ENCODE measurements at regions not wholly inside any gene's neighbourhood (a gene's known extent, or its start where the extent isn't known, plus 50 kb on each side); places are given as distances from the start of the nearest gene placed in this dataset.

GRCh38 chr13:24106429-24106828 lies 54.1 kb upstream of the SPATA13 start:
- no peak overlapping the region for H3K4me3 ChIP-seq (ENCODE audit: low read depth, low read length)
- peaks cover 3% of the 10 kb centered on the region; the same call in 1 of the 2 replicates for H3K27me3 ChIP-seq
- no peak for TF ChIP-seq CTCF (IDR thresholded peaks at IDR 0.05; ENCODE audit: low read depth, low read length)
- no peaks in the 10 kb centered on the region for H3K9me3 ChIP-seq
- no peak for DNase-seq
- no peaks in the 10 kb centered on the region for H3K4me1 ChIP-seq
- no peaks in the 10 kb centered on the region for H3K36me3 ChIP-seq

DNA sequence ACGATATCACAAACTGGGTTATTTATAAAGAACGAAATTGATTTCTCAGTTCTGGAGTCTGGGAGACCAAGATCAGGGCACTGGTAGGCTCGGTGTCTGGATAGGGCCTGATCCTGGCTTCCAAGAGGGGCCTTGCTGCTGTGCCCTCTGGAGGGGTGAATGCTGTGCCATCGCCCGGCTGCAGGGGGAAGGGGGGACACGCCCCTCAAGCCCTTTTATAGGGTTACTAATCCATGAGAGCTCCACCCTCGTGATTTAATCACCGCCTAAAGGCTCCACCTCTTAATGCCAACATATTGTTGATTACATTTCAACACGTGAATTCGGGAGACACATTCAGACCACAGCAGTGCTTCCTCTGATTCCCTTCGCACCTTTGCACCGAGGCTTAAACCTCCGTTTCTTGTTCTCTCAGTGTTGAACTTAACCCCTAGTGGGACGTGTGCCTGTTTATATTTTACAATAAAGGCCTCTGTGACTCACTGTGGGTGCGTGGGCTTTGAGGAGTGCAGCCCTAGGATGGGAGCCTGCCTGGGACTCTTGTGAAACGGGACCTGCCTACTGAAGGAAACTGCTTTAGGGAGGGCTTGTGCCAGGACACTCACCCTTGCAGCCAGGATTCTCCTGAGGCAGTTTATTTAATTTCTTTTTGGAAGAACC lies 52.4 kb upstream of the SPATA13 start:
- H3K4me3 ChIP-seq (ENCODE audit: low read depth, low read length), result no peak overlapping the region
- no peak for TF ChIP-seq CTCF (IDR thresholded peaks at IDR 0.05; ENCODE audit: low read depth, low read length)
- no peak for DNase-seq
- no peaks in the 10 kb centered on the region for H3K4me1 ChIP-seq
- no peaks in the 10 kb centered on the region for H3K36me3 ChIP-seq
- no peaks in the 10 kb centered on the region for H3K9me3 ChIP-seq
- H3K27me3 ChIP-seq, result peaks cover 3% of the 10 kb centered on the region; the same call in 1 of the 2 replicates

DNA sequence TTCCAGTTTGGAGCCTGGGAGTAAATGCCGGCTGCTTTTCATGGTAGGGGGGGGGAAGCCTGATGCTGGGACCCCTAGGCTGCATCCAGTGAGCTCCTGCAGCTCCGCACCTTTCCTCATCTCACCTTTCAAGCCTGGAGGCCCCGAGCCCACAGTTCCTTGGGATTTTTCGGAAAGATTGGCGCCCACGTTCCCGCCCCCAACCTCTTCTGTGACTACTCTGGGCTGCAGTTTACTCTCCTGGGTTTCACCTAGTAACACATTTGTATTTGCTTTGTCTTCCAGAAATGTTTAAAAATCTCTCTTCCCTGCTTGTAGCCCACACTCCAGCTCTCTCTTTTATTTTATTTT lies 51.9 kb upstream of the SPATA13 start:
- no peaks in the 10 kb centered on the region for H3K9me3 ChIP-seq
- DNase-seq, result no peak

GRCh38 chr13:24110011-24110410 lies 50.5 kb upstream of the SPATA13 start:
- Histone ChIP-seq H3K4me3 (ENCODE audit: low read depth, low read length) (no peak overlapping the region), H3K27me3 (no peaks in the 10 kb centered on the region)

More for the DNA sequence above, 51.9 kb upstream of the SPATA13 start:
- Histone ChIP-seq H3K4me3 (ENCODE audit: low read depth, low read length) (no peak overlapping the region), H3K27me3 (peaks cover 3% of the 10 kb centered on the region; the same call in 1 of the 2 replicates), H3K36me3 (no peaks in the 10 kb centered on the region), H3K4me1 (no peaks in the 10 kb centered on the region)
- no peak for TF ChIP-seq CTCF (IDR thresholded peaks at IDR 0.05; ENCODE audit: low read depth, low read length)

More at GRCh38 chr13:24110011-24110410, 50.5 kb upstream of the SPATA13 start:
- no peaks in the 10 kb centered on the region for H3K9me3 ChIP-seq
- no peak for TF ChIP-seq CTCF (IDR thresholded peaks at IDR 0.05; ENCODE audit: low read depth, low read length)
- H3K4me1 ChIP-seq, result no peaks in the 10 kb centered on the region
- no peak for DNase-seq
- no peaks in the 10 kb centered on the region for H3K36me3 ChIP-seq

All from BE2C (cell line).